ENCODE measurements at regions not wholly inside any gene's neighbourhood (a gene's known extent, or its start where the extent isn't known, plus 50 kb on each side); places are given as distances from the start of the nearest gene placed in this dataset.

- H3K27me3 ChIP-seq, result no peaks in the 10 kb centered on the region
- TF ChIP-seq POLR2A (IDR thresholded peaks at IDR 0.05), result no peak
- H3K9me3 ChIP-seq, result no peaks in the 10 kb centered on the region
- 69 to 74% methylated on average over 3 of the region's 3 CpGs for WGBS, 2 donors
- ATAC-seq (ENCODE audit: low FRiP score in 2 of 2) (no peak), DNase-seq (no peak)
- no peaks in the 10 kb centered on the region for H3K4me1 ChIP-seq
- H3K4me3 ChIP-seq, result no peak overlapping the region
- H3K27ac ChIP-seq, result no peak overlapping the region
- H3K36me3 ChIP-seq, result no peaks in the 10 kb centered on the region
These were observed 156.1 kb upstream of the TARS1 start for GRCh38 chr5:33284681-33285080.

GRCh38 chr5:33287242-33287641 is 153.5 kb upstream of the TARS1 start:
- ATAC-seq (ENCODE audit: low FRiP score in 2 of 2), result no peak
- H3K27ac ChIP-seq, result no peak overlapping the region
- no peak overlapping the region for H3K4me3 ChIP-seq
- H3K36me3 ChIP-seq, result no peaks in the 10 kb centered on the region
- H3K9me3 ChIP-seq, result no peaks in the 10 kb centered on the region
- WGBS, 2 donors, result 85 to 96% methylated on average over 1 of the region's 1 CpG
- H3K27me3 ChIP-seq, result no peaks in the 10 kb centered on the region
- TF ChIP-seq EP300 (IDR thresholded peaks at IDR 0.05) (no peak), POLR2A (IDR thresholded peaks at IDR 0.05) (no peak), POLR2AphosphoS5 (IDR thresholded peaks at IDR 0.05) (no peak)
- TF ChIP-seq, protein P1, sequence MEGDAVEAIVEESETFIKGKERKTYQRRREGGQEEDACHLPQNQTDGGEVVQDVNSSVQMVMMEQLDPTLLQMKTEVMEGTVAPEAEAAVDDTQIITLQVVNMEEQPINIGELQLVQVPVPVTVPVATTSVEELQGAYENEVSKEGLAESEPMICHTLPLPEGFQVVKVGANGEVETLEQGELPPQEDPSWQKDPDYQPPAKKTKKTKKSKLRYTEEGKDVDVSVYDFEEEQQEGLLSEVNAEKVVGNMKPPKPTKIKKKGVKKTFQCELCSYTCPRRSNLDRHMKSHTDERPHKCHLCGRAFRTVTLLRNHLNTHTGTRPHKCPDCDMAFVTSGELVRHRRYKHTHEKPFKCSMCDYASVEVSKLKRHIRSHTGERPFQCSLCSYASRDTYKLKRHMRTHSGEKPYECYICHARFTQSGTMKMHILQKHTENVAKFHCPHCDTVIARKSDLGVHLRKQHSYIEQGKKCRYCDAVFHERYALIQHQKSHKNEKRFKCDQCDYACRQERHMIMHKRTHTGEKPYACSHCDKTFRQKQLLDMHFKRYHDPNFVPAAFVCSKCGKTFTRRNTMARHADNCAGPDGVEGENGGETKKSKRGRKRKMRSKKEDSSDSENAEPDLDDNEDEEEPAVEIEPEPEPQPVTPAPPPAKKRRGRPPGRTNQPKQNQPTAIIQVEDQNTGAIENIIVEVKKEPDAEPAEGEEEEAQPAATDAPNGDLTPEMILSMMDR (IDR thresholded peaks at IDR 0.05), result no peak
- no peaks in the 10 kb centered on the region for H3K4me1 ChIP-seq
- no peak for DNase-seq

GRCh38 chr5:33291216-33292000 is 149.4 kb upstream of the TARS1 start:
- 75 to 91% methylated on average over 3 of the region's 3 CpGs for WGBS, 2 donors
- H3K27me3 ChIP-seq, result no peaks in the 10 kb centered on the region
- ATAC-seq (ENCODE audit: low FRiP score in 2 of 2) (peak in 1 of 2 donors; percentile 55), DNase-seq (peak in 1 of 2 donors; percentile 26)
- peak in 1 of 4 donors; percentile 6 for TF ChIP-seq EP300 (IDR thresholded peaks at IDR 0.05)
- TF ChIP-seq, protein P1 (IDR thresholded peaks at IDR 0.05), result no peak
- H3K27ac ChIP-seq, result no peak overlapping the region
- no peak overlapping the region for H3K4me3 ChIP-seq
- H3K4me1 ChIP-seq, result no peaks in the 10 kb centered on the region
- no peaks in the 10 kb centered on the region for H3K36me3 ChIP-seq
- H3K9me3 ChIP-seq, result no peaks in the 10 kb centered on the region

DNA sequence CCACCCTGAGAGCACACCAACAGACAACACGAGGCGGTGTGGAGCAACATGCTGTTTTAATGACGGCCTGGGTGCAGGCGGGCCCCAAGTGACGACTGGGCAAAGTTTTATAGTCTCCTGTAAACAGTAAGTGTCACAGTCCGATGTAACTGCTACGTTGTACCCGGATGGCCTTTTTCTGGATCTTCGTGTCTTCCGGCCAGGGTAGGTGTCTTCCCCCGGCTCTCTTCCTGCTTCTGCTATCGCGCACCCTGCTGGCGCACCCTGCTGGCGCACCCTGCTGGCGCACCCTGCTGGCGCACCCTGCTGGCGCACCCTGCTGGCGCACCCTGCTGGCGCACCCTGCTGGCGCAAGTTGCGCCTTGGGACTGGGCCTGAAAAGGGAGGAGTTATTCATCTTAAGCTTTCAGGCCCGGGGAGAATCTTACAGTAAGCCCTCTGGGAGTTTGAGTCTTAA is 143.0 kb upstream of the TARS1 start:
- Histone ChIP-seq H3K36me3 (no peaks in the 10 kb centered on the region), H3K4me1 (peaks cover 0 to 10% (median 6%) of the 10 kb centered on the region in 4 donors), H3K27me3 (no peaks in the 10 kb centered on the region), H3K27ac (no peak overlapping the region), H3K9me3 (no peaks in the 10 kb centered on the region), H3K4me3 (no peak overlapping the region)
- no peak for TF ChIP-seq EP300 (IDR thresholded peaks at IDR 0.05)
- TF ChIP-seq, protein P1 (IDR thresholded peaks at IDR 0.05), result no peak
- TF ChIP-seq POLR2A (IDR thresholded peaks at IDR 0.05), result no peak
- TF ChIP-seq POLR2AphosphoS5 (IDR thresholded peaks at IDR 0.05), result no peak
- DNase-seq (peak in 1 of 2 donors; percentile 65), ATAC-seq (ENCODE audit: low FRiP score in 2 of 2) (no peak)
- 95 to 98% methylated on average over 15 to 23 of the region's 23 CpGs for WGBS, 2 donors

DNA sequence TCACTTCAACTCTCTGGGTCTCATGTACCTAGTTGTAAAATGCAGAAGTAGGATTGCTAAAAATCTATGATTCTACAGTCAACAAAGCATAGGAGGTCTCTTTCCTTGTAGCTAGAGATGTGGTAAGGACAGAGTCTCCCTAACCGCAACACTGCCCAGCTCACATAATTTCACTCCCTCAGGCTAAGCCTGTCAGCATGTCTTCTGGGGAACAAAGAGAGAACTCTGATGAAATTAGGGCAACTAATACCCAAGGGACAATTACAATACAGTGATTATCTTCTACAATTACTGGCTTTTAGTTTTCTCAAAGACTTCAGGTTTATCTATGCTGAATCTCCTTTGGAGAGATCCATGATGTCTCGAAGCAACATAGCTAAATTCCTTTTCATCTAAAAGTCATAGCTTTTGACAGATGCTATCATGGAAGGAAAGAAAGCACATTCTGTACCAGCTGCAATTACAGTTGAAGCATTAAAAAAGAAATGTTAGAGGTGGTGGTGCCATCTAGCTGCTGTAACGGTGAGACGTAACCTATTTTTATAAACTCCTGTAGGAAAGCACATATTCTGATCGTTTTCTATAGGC is 141.1 kb upstream of the TARS1 start:
- TF ChIP-seq, protein P1 (IDR thresholded peaks at IDR 0.05), result peak in 4 of 6 experiments; percentile 22 to 43 (median 24)
- TF ChIP-seq EP300 (IDR thresholded peaks at IDR 0.05) (no peak), POLR2AphosphoS5 (IDR thresholded peaks at IDR 0.05) (no peak), POLR2A (IDR thresholded peaks at IDR 0.05) (no peak)
- ATAC-seq (ENCODE audit: low FRiP score in 2 of 2) (peak in 1 of 2 donors; percentile 78), DNase-seq (no peak)
- Histone ChIP-seq H3K27ac (peak overlapping the region in 1 of 4 donors; percentile 45), H3K9me3 (no peaks in the 10 kb centered on the region), H3K4me3 (no peak overlapping the region), H3K36me3 (no peaks in the 10 kb centered on the region), H3K27me3 (no peaks in the 10 kb centered on the region), H3K4me1 (peaks cover 0 to 10% (median 6%) of the 10 kb centered on the region in 4 donors)
- 17 to 21% methylated on average over 5 of the region's 5 CpGs for WGBS, 2 donors
